ENCODE measurements at regions not wholly inside any gene's neighbourhood (a gene's known extent, or its start where the extent isn't known, plus 50 kb on each side); places are given as distances from the start of the nearest gene placed in this dataset.

DNA sequence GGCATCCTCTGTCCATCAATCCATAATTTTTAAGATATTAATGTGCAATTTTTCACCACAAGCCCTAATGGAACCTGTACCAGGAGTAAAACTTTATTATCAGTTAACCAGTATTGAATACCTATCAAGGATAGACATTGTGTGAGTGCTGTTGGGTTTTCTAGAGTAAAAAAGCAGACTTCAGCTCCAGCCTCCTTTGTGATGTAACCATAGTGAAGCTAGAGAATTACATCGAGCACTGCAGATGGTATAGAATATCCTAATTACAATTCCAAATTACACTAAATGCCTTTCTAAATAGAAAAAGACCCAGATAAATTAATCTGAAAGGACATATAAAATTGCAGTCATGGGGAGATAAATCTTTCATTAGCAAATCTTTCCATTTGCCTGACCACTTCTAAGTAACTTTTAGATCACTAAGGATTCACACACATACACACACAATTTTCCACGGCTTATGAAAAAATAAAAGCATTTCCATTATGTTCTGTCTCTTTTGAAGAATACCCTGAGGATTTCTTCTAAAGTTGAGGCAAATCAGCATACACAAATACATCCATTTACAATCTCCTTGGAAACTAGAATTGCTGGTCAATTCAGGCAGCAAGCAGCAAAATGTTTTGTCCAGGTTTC, 117.1 kb upstream of the TANK start:
- Mint-ChIP-seq H3K4me3 (ENCODE audit: low read depth) (no peak overlapping the region), H3K27me3 (peaks cover 3% of the 10 kb centered on the region), H3K4me1 (ENCODE audit: low read depth) (peaks cover 1% of the 10 kb centered on the region), H3K27ac (no peak overlapping the region), H3K9me3 (ENCODE audit: low read depth) (no peaks in the 10 kb centered on the region), H3K36me3 (ENCODE audit: insufficient read depth) (no peaks in the 10 kb centered on the region)
- DNase-seq (ENCODE audit: low spot score, unreplicated experiment): no peak
- TF ChIP-seq, protein P1, sequence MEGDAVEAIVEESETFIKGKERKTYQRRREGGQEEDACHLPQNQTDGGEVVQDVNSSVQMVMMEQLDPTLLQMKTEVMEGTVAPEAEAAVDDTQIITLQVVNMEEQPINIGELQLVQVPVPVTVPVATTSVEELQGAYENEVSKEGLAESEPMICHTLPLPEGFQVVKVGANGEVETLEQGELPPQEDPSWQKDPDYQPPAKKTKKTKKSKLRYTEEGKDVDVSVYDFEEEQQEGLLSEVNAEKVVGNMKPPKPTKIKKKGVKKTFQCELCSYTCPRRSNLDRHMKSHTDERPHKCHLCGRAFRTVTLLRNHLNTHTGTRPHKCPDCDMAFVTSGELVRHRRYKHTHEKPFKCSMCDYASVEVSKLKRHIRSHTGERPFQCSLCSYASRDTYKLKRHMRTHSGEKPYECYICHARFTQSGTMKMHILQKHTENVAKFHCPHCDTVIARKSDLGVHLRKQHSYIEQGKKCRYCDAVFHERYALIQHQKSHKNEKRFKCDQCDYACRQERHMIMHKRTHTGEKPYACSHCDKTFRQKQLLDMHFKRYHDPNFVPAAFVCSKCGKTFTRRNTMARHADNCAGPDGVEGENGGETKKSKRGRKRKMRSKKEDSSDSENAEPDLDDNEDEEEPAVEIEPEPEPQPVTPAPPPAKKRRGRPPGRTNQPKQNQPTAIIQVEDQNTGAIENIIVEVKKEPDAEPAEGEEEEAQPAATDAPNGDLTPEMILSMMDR (IDR thresholded peaks at IDR 0.05; ENCODE audit: unreplicated experiment): no peak

DNA sequence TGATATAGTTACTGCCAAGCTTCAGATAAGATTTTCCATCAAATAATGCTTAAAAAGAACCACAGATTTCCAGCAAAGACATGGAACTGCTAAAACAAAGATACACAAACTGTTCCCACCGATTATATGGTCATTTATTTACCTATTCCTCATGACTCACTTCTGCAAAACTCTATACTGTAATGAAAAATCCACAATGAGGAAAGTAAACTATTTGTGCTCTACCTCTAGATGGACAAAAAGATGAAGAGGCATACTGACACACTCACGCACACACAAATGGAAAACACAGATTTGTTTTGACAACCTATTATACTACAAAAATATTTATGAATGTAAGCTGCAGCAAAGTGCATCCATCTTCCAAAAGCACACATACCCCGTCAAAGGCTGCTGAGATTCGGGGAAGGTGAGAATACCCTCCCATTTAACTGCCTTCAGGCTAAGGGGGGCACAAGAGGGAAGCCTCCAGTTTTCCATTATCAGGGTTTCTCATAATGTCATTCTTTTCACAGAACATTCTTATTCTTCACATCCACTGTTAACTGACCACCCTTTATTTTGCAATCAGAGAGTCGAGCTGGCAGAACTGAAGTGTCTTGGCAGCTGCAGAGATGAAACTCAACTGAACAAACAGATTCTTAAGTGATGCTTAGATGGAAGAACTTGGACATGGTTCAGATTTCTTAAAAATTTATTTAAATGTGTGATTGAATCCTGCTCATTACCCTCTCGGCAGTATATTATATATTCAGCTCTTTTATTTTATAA, 115.9 kb upstream of the TANK start:
- Mint-ChIP-seq H3K27me3 (no peaks in the 10 kb centered on the region), H3K27ac (no peak overlapping the region), H3K4me1 (ENCODE audit: low read depth) (peaks cover 1% of the 10 kb centered on the region), H3K4me3 (ENCODE audit: low read depth) (no peak overlapping the region), H3K36me3 (ENCODE audit: insufficient read depth) (no peaks in the 10 kb centered on the region), H3K9me3 (ENCODE audit: low read depth) (no peaks in the 10 kb centered on the region)
- no peak for DNase-seq (ENCODE audit: low spot score, unreplicated experiment)
- TF ChIP-seq, protein P1 (IDR thresholded peaks at IDR 0.05; ENCODE audit: unreplicated experiment): no peak

DNA sequence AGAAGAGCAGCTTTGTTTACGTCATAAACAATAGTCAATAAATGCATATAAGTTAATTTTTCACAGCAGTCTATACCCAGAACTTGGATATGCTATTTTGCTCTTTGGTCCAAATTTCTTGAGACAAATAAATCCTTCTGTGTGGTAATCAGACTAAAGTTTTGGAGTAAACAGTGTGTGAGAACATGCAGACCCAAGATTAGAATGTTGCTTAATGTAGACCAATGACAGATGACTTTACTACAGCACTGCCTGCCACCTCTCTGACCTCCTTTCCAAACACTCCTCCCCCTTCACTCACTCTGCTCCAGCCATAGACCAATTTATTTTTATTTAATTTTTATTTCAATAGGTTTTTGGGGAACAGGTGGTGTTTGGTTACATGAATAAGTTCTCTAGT, 115.3 kb upstream of the TANK start:
- DNase-seq (ENCODE audit: low spot score, unreplicated experiment): no peak
- H3K27me3 Mint-ChIP-seq: no peaks in the 10 kb centered on the region
- peaks cover 1% of the 10 kb centered on the region for H3K4me1 Mint-ChIP-seq (ENCODE audit: low read depth)
- no peaks in the 10 kb centered on the region for H3K36me3 Mint-ChIP-seq (ENCODE audit: insufficient read depth)
- no peaks in the 10 kb centered on the region for H3K9me3 Mint-ChIP-seq (ENCODE audit: low read depth)
- no peak overlapping the region for H3K27ac Mint-ChIP-seq
- H3K4me3 Mint-ChIP-seq (ENCODE audit: low read depth): no peak overlapping the region
- TF ChIP-seq, protein P1 (IDR thresholded peaks at IDR 0.05; ENCODE audit: unreplicated experiment): no peak

DNA sequence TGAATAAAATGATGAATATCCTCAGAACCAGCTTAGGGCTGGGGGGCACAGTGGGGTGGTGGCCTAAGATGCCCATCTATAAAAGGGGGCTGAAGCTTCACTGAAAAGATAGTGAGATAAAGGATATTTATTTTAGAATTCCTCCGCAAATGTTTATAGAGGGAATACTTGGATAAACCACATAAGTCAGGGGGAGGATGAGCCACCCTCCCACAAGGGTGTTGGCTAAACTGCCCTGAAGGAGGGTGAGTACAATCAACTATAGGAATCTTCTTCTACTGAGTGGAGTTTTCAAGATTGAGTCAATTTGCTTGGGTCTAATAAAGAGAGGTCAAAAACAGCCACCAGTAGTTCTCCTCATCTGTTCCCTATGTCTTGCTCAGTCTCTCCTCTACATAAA, 114.5 kb upstream of the TANK start:
- TF ChIP-seq, protein P1 (IDR thresholded peaks at IDR 0.05; ENCODE audit: unreplicated experiment): no peak
- peaks cover 5% of the 10 kb centered on the region for H3K27me3 Mint-ChIP-seq
- H3K9me3 Mint-ChIP-seq (ENCODE audit: low read depth): no peaks in the 10 kb centered on the region
- peaks cover 1% of the 10 kb centered on the region for H3K4me1 Mint-ChIP-seq (ENCODE audit: low read depth)
- H3K4me3 Mint-ChIP-seq (ENCODE audit: low read depth): no peak overlapping the region
- no peaks in the 10 kb centered on the region for H3K36me3 Mint-ChIP-seq (ENCODE audit: insufficient read depth)
- H3K27ac Mint-ChIP-seq: no peak overlapping the region
- no peak for DNase-seq (ENCODE audit: low spot score, unreplicated experiment)

DNA sequence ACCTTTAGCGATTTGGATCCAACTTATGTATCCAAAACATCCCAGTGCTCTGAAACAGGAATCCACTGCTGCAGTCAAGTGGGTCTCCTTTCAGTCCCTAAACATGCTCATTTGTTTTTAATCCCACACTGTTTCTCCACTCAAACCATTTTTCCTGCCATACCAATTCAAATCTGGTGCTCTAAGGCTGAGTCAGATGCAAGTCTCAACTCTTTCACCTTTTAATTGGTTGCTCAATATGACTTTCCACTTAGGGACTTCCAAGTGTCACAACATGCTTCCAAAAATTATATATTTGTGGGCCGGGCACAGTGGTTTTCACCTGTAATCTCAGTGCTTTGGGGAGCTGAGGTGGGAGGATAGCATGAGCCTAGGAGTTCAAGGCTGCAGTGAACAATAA, 113.4 kb upstream of the TANK start:
- Mint-ChIP-seq H3K27ac (no peak overlapping the region), H3K4me3 (ENCODE audit: low read depth) (no peak overlapping the region), H3K27me3 (peaks cover 11% of the 10 kb centered on the region), H3K36me3 (ENCODE audit: insufficient read depth) (no peaks in the 10 kb centered on the region), H3K9me3 (ENCODE audit: low read depth) (no peaks in the 10 kb centered on the region), H3K4me1 (ENCODE audit: low read depth) (peaks cover 1% of the 10 kb centered on the region)
- TF ChIP-seq, protein P1 (IDR thresholded peaks at IDR 0.05; ENCODE audit: unreplicated experiment): no peak
- no peak for DNase-seq (ENCODE audit: low spot score, unreplicated experiment)
